IPS DF 19.7 (cell line): ENCODE measurements at regions not wholly inside any gene's neighbourhood (a gene's known extent, or its start where the extent isn't known, plus 50 kb on each side); places are given as distances from the start of the nearest gene placed in this dataset.
"Not testable (repeated sequence)": the region's sequence is repeated elsewhere in the genome, so short reads cannot be mapped to it uniquely, and the experiment has no call there.

Experiments used
- DNase-seq: peaks from one replicate; pipeline ENCODE4 v3.0.0-alpha.2; 2013; ENCODE audit warnings: low read depth, low spot score

GRCh38 chr5:123721675-123722276, 209.8 kb downstream of the CSNK1G3 start:
- no peak for DNase-seq

- no peak for DNase-seq
These were observed 209.0 kb downstream of the CSNK1G3 start for GRCh38 chr5:123720955-123721354.

GRCh38 chr5:123720339-123720738, 208.4 kb downstream of the CSNK1G3 start:
- no peak for DNase-seq

- no peak for DNase-seq
These were observed 207.0 kb downstream of the CSNK1G3 start for GRCh38 chr5:123719004-123719403.

- no peak for DNase-seq
These were observed 206.3 kb downstream of the CSNK1G3 start for GRCh38 chr5:123718238-123718637.

- no peak for DNase-seq
These were observed 205.2 kb downstream of the CSNK1G3 start for GRCh38 chr5:123717139-123717538.

GRCh38 chr5:123710031-123710430, 198.1 kb downstream of the CSNK1G3 start:
- DNase-seq, result no peak

GRCh38 chr5:123709422-123709821, 197.4 kb downstream of the CSNK1G3 start:
- DNase-seq, result no peak

- DNase-seq, result no peak
These were observed 196.3 kb downstream of the CSNK1G3 start for GRCh38 chr5:123708074-123708806.

- no peak for DNase-seq
These were observed 194.6 kb downstream of the CSNK1G3 start for GRCh38 chr5:123706531-123706930.

GRCh38 chr5:123705741-123706140, 193.8 kb downstream of the CSNK1G3 start:
- DNase-seq, result no peak

GRCh38 chr5:123701511-123702200, 189.7 kb downstream of the CSNK1G3 start:
- DNase-seq, result no peak

- DNase-seq, result no peak
These were observed 188.8 kb downstream of the CSNK1G3 start for GRCh38 chr5:123700624-123701287.

GRCh38 chr5:123699571-123699970, 187.6 kb downstream of the CSNK1G3 start:
- no peak for DNase-seq

- DNase-seq, result not testable (repeated sequence)
These were observed 187.0 kb downstream of the CSNK1G3 start for GRCh38 chr5:123698937-123699336.

- DNase-seq, result no peak
These were observed 185.0 kb downstream of the CSNK1G3 start for GRCh38 chr5:123696921-123697341.

GRCh38 chr5:123690821-123691220, 178.8 kb downstream of the CSNK1G3 start:
- no peak for DNase-seq

- no peak for DNase-seq
These were observed 169.1 kb downstream of the CSNK1G3 start for GRCh38 chr5:123681061-123681460.

GRCh38 chr5:123673107-123673506, 161.1 kb downstream of the CSNK1G3 start:
- no peak for DNase-seq

GRCh38 chr5:123671711-123672456, 159.9 kb downstream of the CSNK1G3 start:
- DNase-seq, result no peak

- no peak for DNase-seq
These were observed 159.1 kb downstream of the CSNK1G3 start for GRCh38 chr5:123671042-123671441.
